Astrocyte of the hippocampus (primary cell): ENCODE measurements at regions not wholly inside any gene's neighbourhood (a gene's known extent, or its start where the extent isn't known, plus 50 kb on each side); places are given as distances from the start of the nearest gene placed in this dataset.

ENCODE experiments used
- DNase-seq: peaks from one replicate; pipeline ENCODE4 v3.0.0; 2011; ENCODE audit warnings: low read depth, low spot score

GRCh38 chr4:13250263-13250662, 233.9 kb downstream of the RAB28 start:
- no peak for DNase-seq

GRCh38 chr4:13248621-13249298, 235.4 kb downstream of the RAB28 start:
- DNase-seq, result peak; percentile 25

- DNase-seq, result no peak
Measured at GRCh38 chr4:13246107-13246506, 238.0 kb downstream of the RAB28 start.

GRCh38 chr4:13244444-13244843, 239.7 kb downstream of the RAB28 start:
- DNase-seq, result no peak

- no peak for DNase-seq
Measured at GRCh38 chr4:13243152-13243551, 241.0 kb downstream of the RAB28 start.

GRCh38 chr4:13240066-13240465, 244.1 kb downstream of the RAB28 start:
- peak; percentile 84 for DNase-seq

GRCh38 chr4:13238936-13239335, 245.2 kb downstream of the RAB28 start:
- DNase-seq, result no peak

GRCh38 chr4:13236485-13236884, 247.7 kb downstream of the RAB28 start:
- no peak for DNase-seq

GRCh38 chr4:13233755-13234154, 250.4 kb downstream of the RAB28 start:
- DNase-seq, result no peak

- no peak for DNase-seq
Measured at GRCh38 chr4:13219971-13220370, 264.2 kb downstream of the RAB28 start.

GRCh38 chr4:13218326-13218958, 265.7 kb downstream of the RAB28 start:
- peak; percentile 67 for DNase-seq

- DNase-seq, result no peak
Measured at GRCh38 chr4:13215560-13215959, 268.6 kb downstream of the RAB28 start.

GRCh38 chr4:13212936-13213335, 271.2 kb downstream of the RAB28 start:
- DNase-seq, result no peak

- DNase-seq, result no peak
Measured at GRCh38 chr4:13209600-13209999, 274.5 kb downstream of the RAB28 start.

GRCh38 chr4:13208558-13209193, 275.5 kb downstream of the RAB28 start:
- no peak for DNase-seq

GRCh38 chr4:13207226-13207625, 276.9 kb downstream of the RAB28 start:
- DNase-seq, result no peak

GRCh38 chr4:13203101-13203500, 281.0 kb downstream of the RAB28 start:
- no peak for DNase-seq

GRCh38 chr4:13202701-13203100, 281.4 kb downstream of the RAB28 start:
- no peak for DNase-seq

GRCh38 chr4:13201241-13201640, 282.9 kb downstream of the RAB28 start:
- no peak for DNase-seq

- DNase-seq, result no peak
Measured at GRCh38 chr4:13196721-13197120, 287.4 kb downstream of the RAB28 start.

GRCh38 chr4:13193662-13194061, 290.5 kb downstream of the RAB28 start:
- no peak for DNase-seq

GRCh38 chr4:13190093-13190721, 293.9 kb downstream of the RAB28 start:
- DNase-seq, result no peak

- no peak for DNase-seq
Measured at GRCh38 chr4:13184199-13184598, 299.9 kb downstream of the RAB28 start.
